Central memory CD8-positive, alpha-beta T cell (primary cell): ENCODE measurements at regions not wholly inside any gene's neighbourhood (a gene's known extent, or its start where the extent isn't known, plus 50 kb on each side); places are given as distances from the start of the nearest gene placed in this dataset.

Experiments used
- ATAC-seq: fragments of 150-1000 bp; cut with Tn5 transposase; replicated peaks from 2 replicates; pipeline ENCODE4 v1.10.0; 2022; ENCODE audit warnings: mild to moderate bottlenecking, moderate FRiP score, moderate number of reproducible peaks; ENCODE audit not compliant: poor library complexity, severe bottlenecking; ENCODE audit errors: extremely low read depth
- DNase-seq, 2 donors: peaks; one replicate each; pipeline ENCODE4 v3.0.0; 2021; ENCODE audit warnings: low spot score in 2 of 2
- H3K27ac Mint-ChIP-seq: one replicate; pipeline ENCODE4 v1.8.0; 2022; ENCODE audit warnings: low read depth, mild to moderate bottlenecking, moderate library complexity, mixed read lengths
- H3K27me3 Mint-ChIP-seq: one replicate; pipeline ENCODE4 v1.8.0; 2022; ENCODE audit warnings: mixed read lengths
- H3K36me3 Mint-ChIP-seq: one replicate; pipeline ENCODE4 v1.8.0; 2022; ENCODE audit warnings: mild to moderate bottlenecking, moderate library complexity, mixed read lengths; ENCODE audit not compliant: insufficient read depth
- H3K4me1 Mint-ChIP-seq: one replicate; pipeline ENCODE4 v1.8.0; 2022; ENCODE audit warnings: mixed read lengths
- H3K4me3 Mint-ChIP-seq: one replicate; pipeline ENCODE4 v1.8.0; 2022; ENCODE audit warnings: mild to moderate bottlenecking, moderate library complexity, mixed read lengths
- H3K9me3 Mint-ChIP-seq: one replicate; pipeline ENCODE4 v1.8.0; 2022; ENCODE audit warnings: mixed read lengths

- Mint-ChIP-seq H3K36me3 (peaks cover 2% of the 10 kb centered on the region), H3K27me3 (no peaks in the 10 kb centered on the region), H3K4me3 (no peak overlapping the region), H3K4me1 (no peaks in the 10 kb centered on the region), H3K9me3 (no peaks in the 10 kb centered on the region), H3K27ac (no peak overlapping the region)
- ATAC-seq: no peak
- no peak for DNase-seq
Observed at GRCh38 chrY:19051021-19051420, 277.5 kb upstream of the HSFY2 start.

GRCh38 chrY:19042984-19043442 is 269.5 kb upstream of the HSFY2 start:
- ATAC-seq (no peak), DNase-seq (no peak)
- peaks cover 9% of the 10 kb centered on the region for H3K9me3 Mint-ChIP-seq
- no peak overlapping the region for H3K4me3 Mint-ChIP-seq
- H3K36me3 Mint-ChIP-seq: peaks cover 2% of the 10 kb centered on the region
- no peaks in the 10 kb centered on the region for H3K27me3 Mint-ChIP-seq
- H3K27ac Mint-ChIP-seq: no peak overlapping the region
- no peaks in the 10 kb centered on the region for H3K4me1 Mint-ChIP-seq

- Mint-ChIP-seq H3K4me1 (no peaks in the 10 kb centered on the region), H3K9me3 (peaks cover 9% of the 10 kb centered on the region), H3K36me3 (peaks cover 2% of the 10 kb centered on the region), H3K27ac (no peak overlapping the region), H3K4me3 (no peak overlapping the region), H3K27me3 (no peaks in the 10 kb centered on the region)
- ATAC-seq: no peak
- no peak for DNase-seq
Observed at GRCh38 chrY:19042306-19042958, 268.9 kb upstream of the HSFY2 start.

- ATAC-seq (no peak), DNase-seq (no peak)
- H3K4me3 Mint-ChIP-seq: no peak overlapping the region
- H3K27ac Mint-ChIP-seq: no peak overlapping the region
- no peaks in the 10 kb centered on the region for H3K4me1 Mint-ChIP-seq
- H3K36me3 Mint-ChIP-seq: no peaks in the 10 kb centered on the region
- H3K27me3 Mint-ChIP-seq: no peaks in the 10 kb centered on the region
- H3K9me3 Mint-ChIP-seq: no peaks in the 10 kb centered on the region
Observed at GRCh38 chrY:19026631-19027030, 253.1 kb upstream of the HSFY2 start.

GRCh38 chrY:19023934-19024333 is 250.4 kb upstream of the HSFY2 start:
- Mint-ChIP-seq H3K36me3 (no peaks in the 10 kb centered on the region), H3K4me3 (no peak overlapping the region), H3K27me3 (no peaks in the 10 kb centered on the region), H3K9me3 (no peaks in the 10 kb centered on the region), H3K4me1 (no peaks in the 10 kb centered on the region), H3K27ac (no peak overlapping the region)
- ATAC-seq (no peak), DNase-seq (no peak)

- Mint-ChIP-seq H3K4me3 (no peak overlapping the region), H3K27me3 (no peaks in the 10 kb centered on the region), H3K9me3 (no peaks in the 10 kb centered on the region), H3K27ac (no peak overlapping the region), H3K36me3 (no peaks in the 10 kb centered on the region), H3K4me1 (peaks cover 5% of the 10 kb centered on the region)
- no peak for DNase-seq
- no peak for ATAC-seq
Observed at GRCh38 chrY:19020193-19020592, 246.7 kb upstream of the HSFY2 start.

- Mint-ChIP-seq H3K9me3 (no peaks in the 10 kb centered on the region), H3K4me1 (peaks cover 5% of the 10 kb centered on the region), H3K27me3 (no peaks in the 10 kb centered on the region), H3K27ac (no peak overlapping the region), H3K36me3 (no peaks in the 10 kb centered on the region), H3K4me3 (no peak overlapping the region)
- DNase-seq: no peak
- no peak for ATAC-seq
Observed at GRCh38 chrY:19016990-19017389, 243.5 kb upstream of the HSFY2 start.

- H3K4me1 Mint-ChIP-seq: peaks cover 5% of the 10 kb centered on the region
- DNase-seq: no peak
- H3K9me3 Mint-ChIP-seq: no peaks in the 10 kb centered on the region
- H3K36me3 Mint-ChIP-seq: no peaks in the 10 kb centered on the region
- no peaks in the 10 kb centered on the region for H3K27me3 Mint-ChIP-seq
- no peak for ATAC-seq
- no peak overlapping the region for H3K27ac Mint-ChIP-seq
- no peak overlapping the region for H3K4me3 Mint-ChIP-seq
Observed at GRCh38 chrY:19015854-19016253, 242.3 kb upstream of the HSFY2 start.

- H3K9me3 Mint-ChIP-seq: no peaks in the 10 kb centered on the region
- H3K4me3 Mint-ChIP-seq: no peak overlapping the region
- no peak for ATAC-seq
- H3K4me1 Mint-ChIP-seq: peaks cover 5% of the 10 kb centered on the region
- no peaks in the 10 kb centered on the region for H3K27me3 Mint-ChIP-seq
- no peak overlapping the region for H3K27ac Mint-ChIP-seq
- no peaks in the 10 kb centered on the region for H3K36me3 Mint-ChIP-seq
- DNase-seq: no peak
Observed at GRCh38 chrY:19015213-19015612, 241.7 kb upstream of the HSFY2 start.

GRCh38 chrY:19012985-19013384 is 239.4 kb upstream of the HSFY2 start:
- H3K4me1 Mint-ChIP-seq: peaks cover 5% of the 10 kb centered on the region
- no peak overlapping the region for H3K27ac Mint-ChIP-seq
- no peak for DNase-seq
- H3K27me3 Mint-ChIP-seq: no peaks in the 10 kb centered on the region
- H3K36me3 Mint-ChIP-seq: no peaks in the 10 kb centered on the region
- peaks cover 1% of the 10 kb centered on the region for H3K9me3 Mint-ChIP-seq
- no peak overlapping the region for H3K4me3 Mint-ChIP-seq
- no peak for ATAC-seq

- DNase-seq (no peak), ATAC-seq (no peak)
- H3K4me3 Mint-ChIP-seq: no peak overlapping the region
- peaks cover 5% of the 10 kb centered on the region for H3K4me1 Mint-ChIP-seq
- peaks cover 7% of the 10 kb centered on the region for H3K9me3 Mint-ChIP-seq
- H3K27ac Mint-ChIP-seq: no peak overlapping the region
- H3K36me3 Mint-ChIP-seq: no peaks in the 10 kb centered on the region
- no peaks in the 10 kb centered on the region for H3K27me3 Mint-ChIP-seq
Observed at GRCh38 chrY:19011605-19012090, 238.1 kb upstream of the HSFY2 start.

- Mint-ChIP-seq H3K27ac (no peak overlapping the region), H3K36me3 (no peaks in the 10 kb centered on the region), H3K27me3 (no peaks in the 10 kb centered on the region), H3K4me1 (no peaks in the 10 kb centered on the region), H3K9me3 (peaks cover 7% of the 10 kb centered on the region), H3K4me3 (no peak overlapping the region)
- ATAC-seq (no peak), DNase-seq (no peak)
Observed at GRCh38 chrY:19006234-19006633, 232.7 kb upstream of the HSFY2 start.

- Mint-ChIP-seq H3K4me1 (no peaks in the 10 kb centered on the region), H3K27ac (no peak overlapping the region), H3K36me3 (no peaks in the 10 kb centered on the region), H3K4me3 (no peak overlapping the region), H3K27me3 (no peaks in the 10 kb centered on the region), H3K9me3 (peaks cover 7% of the 10 kb centered on the region)
- DNase-seq (no peak), ATAC-seq (no peak)
Observed at GRCh38 chrY:19005579-19005978, 232.0 kb upstream of the HSFY2 start.
